ENCODE measurements at regions not wholly inside any gene's neighbourhood (a gene's known extent, or its start where the extent isn't known, plus 50 kb on each side); places are given as distances from the start of the nearest gene placed in this dataset.

GRCh38 chr9:94010980-94011533, 55.9 kb upstream of the BARX1 start:
- no peak for ATAC-seq (replicated peaks)
- no peak overlapping the region for H3K27ac Mint-ChIP-seq
- H3K4me1 Mint-ChIP-seq (ENCODE audit: low read depth in 2 of 2): no peaks in the 10 kb centered on the region

DNA sequence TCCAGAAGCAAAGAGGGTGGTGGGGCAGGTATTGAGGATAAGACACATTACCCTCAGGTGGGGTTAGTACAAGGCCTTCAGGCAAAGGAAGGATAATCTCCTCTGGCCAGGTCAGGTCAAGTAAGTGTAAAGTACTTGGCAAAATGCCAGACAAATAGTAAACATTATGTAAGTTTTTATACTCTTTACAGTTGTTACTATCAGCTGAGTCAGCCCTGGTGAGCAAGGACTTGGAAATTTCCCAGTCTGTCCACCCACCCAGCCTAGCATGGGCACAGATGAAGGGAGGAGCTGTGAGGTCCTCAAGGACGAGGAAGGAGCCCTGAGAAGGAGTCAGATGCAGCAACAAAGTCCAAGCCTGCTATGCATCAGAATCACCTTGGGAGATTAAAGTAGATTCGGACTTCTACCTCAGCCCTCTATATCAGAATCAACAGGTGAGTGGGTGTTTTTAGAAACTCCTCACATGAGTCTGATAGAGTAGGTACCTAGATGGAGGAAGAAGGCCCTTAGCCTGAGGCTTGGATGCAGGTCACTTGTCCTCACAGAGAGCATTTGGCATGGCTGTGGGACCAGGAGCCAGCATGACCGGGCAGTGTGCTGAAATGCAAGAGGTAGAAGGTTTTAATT, 50.2 kb upstream of the BARX1 start:
- Mint-ChIP-seq H3K36me3 (ENCODE audit: insufficient read depth) (no peaks in the 10 kb centered on the region), H3K9me3 (no peaks in the 10 kb centered on the region), H3K4me1 (ENCODE audit: low read depth in 2 of 2) (no peaks in the 10 kb centered on the region), H3K27me3 (peaks cover 43 to 50% of the 10 kb centered on the region in 2 donors), H3K4me3 (no peak overlapping the region), H3K27ac (no peak overlapping the region)
- ATAC-seq (replicated peaks) (no peak), DNase-seq (no peak)

More at GRCh38 chr9:94010980-94011533, 55.9 kb upstream of the BARX1 start:
- Mint-ChIP-seq H3K9me3 (no peaks in the 10 kb centered on the region), H3K27me3 (peaks cover 7 to 19% of the 10 kb centered on the region in 2 donors), H3K4me3 (no peak overlapping the region), H3K36me3 (ENCODE audit: insufficient read depth) (no peaks in the 10 kb centered on the region)
- DNase-seq: no peak
